Fibroblast of skin of left biceps (primary cell): ENCODE measurements at regions not wholly inside any gene's neighbourhood (a gene's known extent, or its start where the extent isn't known, plus 50 kb on each side); places are given as distances from the start of the nearest gene placed in this dataset.

ENCODE experiments used
- DNase-seq, 2 experiments: peaks; one replicate each; pipeline ENCODE4 v3.0.0-alpha.2; 2013; ENCODE audit warnings: low read depth in 2 of 2

- DNase-seq: no peak
These were observed 248.8 kb downstream of the SAMD5 start for GRCh38 chr6:147757291-147757690.

GRCh38 chr6:147758303-147758702 lies 249.8 kb downstream of the SAMD5 start:
- DNase-seq: no peak

GRCh38 chr6:147759093-147759492 lies 250.6 kb downstream of the SAMD5 start:
- DNase-seq: no peak

- no peak for DNase-seq
These were observed 251.0 kb downstream of the SAMD5 start for GRCh38 chr6:147759536-147759935.

GRCh38 chr6:147765541-147765940 lies 257.1 kb downstream of the SAMD5 start:
- DNase-seq: no peak

GRCh38 chr6:147768969-147769368 lies 260.5 kb downstream of the SAMD5 start:
- no peak for DNase-seq

- DNase-seq: no peak
These were observed 261.1 kb downstream of the SAMD5 start for GRCh38 chr6:147769496-147770087.

GRCh38 chr6:147770221-147770620 lies 261.7 kb downstream of the SAMD5 start:
- no peak for DNase-seq

- no peak for DNase-seq
These were observed 264.2 kb downstream of the SAMD5 start for GRCh38 chr6:147772724-147773123.

GRCh38 chr6:147774856-147775255 lies 266.4 kb downstream of the SAMD5 start:
- DNase-seq: no peak

GRCh38 chr6:147776631-147777213 lies 268.2 kb downstream of the SAMD5 start:
- no peak for DNase-seq

GRCh38 chr6:147779624-147780023 lies 271.1 kb downstream of the SAMD5 start:
- no peak for DNase-seq

GRCh38 chr6:147782302-147782701 lies 273.8 kb downstream of the SAMD5 start:
- DNase-seq: peak in 1 of 2 experiments; percentile 15

- DNase-seq: no peak
These were observed 275.9 kb downstream of the SAMD5 start for GRCh38 chr6:147784371-147784770.

GRCh38 chr6:147787417-147787816 lies 278.9 kb downstream of the SAMD5 start:
- no peak for DNase-seq

- no peak for DNase-seq
These were observed 281.0 kb downstream of the SAMD5 start for GRCh38 chr6:147789430-147789947.

- no peak for DNase-seq
These were observed 285.6 kb downstream of the SAMD5 start for GRCh38 chr6:147793871-147794643.

- no peak for DNase-seq
These were observed 294.0 kb downstream of the SAMD5 start for GRCh38 chr6:147802459-147802858.

- no peak for DNase-seq
These were observed 296.7 kb downstream of the SAMD5 start for GRCh38 chr6:147805155-147805554.

GRCh38 chr6:147806697-147807096 lies 298.2 kb downstream of the SAMD5 start:
- no peak for DNase-seq

GRCh38 chr6:147808640-147809039 lies 300.1 kb downstream of the SAMD5 start:
- DNase-seq: no peak

GRCh38 chr6:147811913-147812629 lies 303.6 kb downstream of the SAMD5 start:
- no peak for DNase-seq
